GM12878 (cell line): ENCODE measurements at regions not wholly inside any gene's neighbourhood (a gene's known extent, or its start where the extent isn't known, plus 50 kb on each side); places are given as distances from the start of the nearest gene placed in this dataset.

Source experiments
- ATAC-seq: fragments of 200-7000 bp; cut with Tn5 transposase; 3 replicates; pipeline ENCODE4 v1.9.1; 2020; ENCODE audit warnings: mild to moderate bottlenecking, moderate library complexity
- BruUV-seq: library from RNA; stranded (reverse); fragments of 400-500 nt; replicated peaks from 2 replicates; lab custom pipeline; 2021; lab: Mats Ljungman, UMichigan
- CTCF ChIA-PET: fragments of 300-600 bp; sonication (Branson Sonifier 250); formaldehyde crosslinking; extraction: SDS; loops from one replicate; lab custom pipeline; 2021; ENCODE audit warnings: inconsistent platforms; lab: Yijun Ruan, JAX
- POLR2A ChIA-PET: fragments of 350-600 bp; formaldehyde crosslinking; extraction: SDS; loops from one replicate; lab custom pipeline; 2021; ENCODE audit warnings: inconsistent platforms; lab: Charles Lee
- RAD21 ChIA-PET: fragments of 300-600 bp; sonication (Branson Sonifier 250); formaldehyde crosslinking; loops from one replicate; lab custom pipeline; 2023; ENCODE audit warnings: antibody characterized with exemption; ENCODE audit not compliant: unreplicated experiment; lab: Charles Lee
- SMC1A ChIA-PET: fragments of 300-600 bp; sonication (Branson Sonifier 250); formaldehyde crosslinking; loops from one replicate; lab custom pipeline; 2023; ENCODE audit not compliant: unreplicated experiment, uncharacterized antibody; lab: Charles Lee
- DNase-seq: peaks from one replicate; pipeline ENCODE4 v3.0.0-alpha.2; 2011; ENCODE audit warnings: low read depth, low spot score
- FAIRE-seq: peaks from 3 replicates; lab custom pipeline; 2011; peaks lifted over from hg19 to GRCh38; lab: Jason Lieb, UNC
- H2AFZ ChIP-seq: 2 replicates; pipeline ENCODE4 v1.6.0; 2011; ENCODE audit warnings: low read depth, low read length, control low read depth; ENCODE audit not compliant: control insufficient read depth
- H3K27ac ChIP-seq: 2 replicates; pipeline ENCODE4 v1.5.1; 2011; ENCODE audit warnings: control low read depth; ENCODE audit not compliant: control insufficient read depth, insufficient read depth
- H3K27me3 ChIP-seq, 2 experiments: replicated peaks in 1 of 2; 2 replicates each; pipeline versions ENCODE4 v1.6.0 to v1.6.1; 2011; ENCODE audit warnings: low read length in 1 of 2; ENCODE audit not compliant: control insufficient read depth in 2 of 2, insufficient read depth in 2 of 2
- H3K36me3 ChIP-seq, 2 experiments: 2 replicates each; pipeline ENCODE4 v1.5.1; 2011; ENCODE audit warnings: low read length in 1 of 2; ENCODE audit not compliant: control insufficient read depth in 2 of 2, insufficient read depth in 2 of 2
- H3K4me1 ChIP-seq: 2 replicates; pipeline ENCODE4 v1.6.1; 2011; ENCODE audit warnings: mild to moderate bottlenecking, low read length, moderate library complexity, mixed read lengths; ENCODE audit not compliant: control insufficient read depth, insufficient read depth
- H3K4me2 ChIP-seq: 2 replicates; pipeline ENCODE4 v1.6.0; 2011; ENCODE audit warnings: control low read depth; ENCODE audit not compliant: control insufficient read depth, insufficient read depth
- H3K4me3 ChIP-seq: fragments of 200-600 bp; sonication (generic); 2 replicates; pipeline ENCODE4 v1.5.1; 2016
- H3K79me2 ChIP-seq: 2 replicates; pipeline ENCODE4 v1.6.0; 2011; ENCODE audit warnings: low read length; ENCODE audit not compliant: control insufficient read depth, insufficient read depth
- H3K9ac ChIP-seq: 2 replicates; pipeline ENCODE4 v1.8.0; 2011; ENCODE audit warnings: low read length, control low read depth, mixed read lengths; ENCODE audit not compliant: control insufficient read depth, insufficient read depth
- H3K9me3 ChIP-seq: replicated peaks from 3 replicates; pipeline ENCODE4 v1.5.1; 2011; ENCODE audit warnings: mild to moderate bottlenecking, low read length; ENCODE audit not compliant: control insufficient read depth, insufficient read depth
- H4K20me1 ChIP-seq: 2 replicates; pipeline ENCODE4 v1.6.0; 2011; ENCODE audit not compliant: control insufficient read depth, insufficient read depth
- EZH2 ChIP-seq: IDR thresholded peaks from 2 replicates; pipeline ENCODE4 v1.6.1; 2012; ENCODE audit warnings: low read depth, mild to moderate bottlenecking, control low read depth, inconsistent platforms, low read length, borderline replicate concordance; ENCODE audit not compliant: control insufficient read depth
- WGBS: methylation state at CpG from one replicate; pipeline ENCODE4 v1.1.6; 2016; ENCODE audit warnings: low lambda C conversion rate; ENCODE audit not compliant: insufficient replicate concordance, insufficient coverage; ENCODE audit errors: missing lambda C conversion rate; 5-methylcytosine and 5-hydroxymethylcytosine counted together
- in situ Hi-C: fragments of 300-500 bp; cut with MboI; formaldehyde crosslinking; loops from 9 replicates; pipeline ENCODE4 v1.14.3; 2018; ENCODE audit warnings: mixed read lengths
- intact Hi-C: fragments of 100-400 bp; cut with micrococcal nuclease; formaldehyde crosslinking; loops from one replicate; pipeline ENCODE4 v1.14.2; 2022; ENCODE audit not compliant: unreplicated experiment
- TF ChIP-seq, protein P1 (sequence below): fragments of 450-650 bp; formaldehyde crosslinking; IDR thresholded peaks from 2 replicates; pipeline ENCODE4 v1.5.0; 2022; ENCODE audit warnings: mild to moderate bottlenecking, missing genetic modification characterization

DNA sequence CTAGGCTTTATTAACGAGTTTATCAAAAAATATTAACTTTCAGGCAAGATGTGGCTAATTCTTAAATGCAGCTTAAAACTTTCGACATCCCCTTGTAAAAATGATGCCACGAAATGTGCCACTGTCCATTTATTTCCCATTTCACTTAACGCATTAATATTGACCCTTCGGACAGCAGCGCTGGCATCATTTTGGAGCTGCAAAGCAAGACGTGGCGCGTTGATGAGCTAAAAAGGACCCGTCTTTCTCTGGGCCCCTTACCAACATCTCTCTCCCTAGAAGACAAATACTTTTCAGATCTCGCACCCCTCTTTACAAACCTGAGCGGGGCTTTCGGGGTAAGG, 367.9 kb downstream of the MTX2 start:
- Histone ChIP-seq H3K79me2 (no peaks in the 10 kb centered on the region), H3K9ac (no peak overlapping the region), H4K20me1 (no peaks in the 10 kb centered on the region), H3K27me3 (peaks cover 2 to 8% of the 10 kb centered on the region in 2 experiments), H3K4me3 (no peak overlapping the region), H3K9me3 (no peaks in the 10 kb centered on the region), H3K36me3 (no peaks in the 10 kb centered on the region), H3K27ac (no peak overlapping the region), H2AFZ (peak overlapping the region; percentile 16; the same call in 1 of the 2 replicates), H3K4me1 (no peaks in the 10 kb centered on the region), H3K4me2 (peak overlapping the region; percentile 68)
- in situ Hi-C loops = loop anchor here (5.0 kb wide), 1 partner anchor 510 kb away; the partner anchor contains the start of gene HOXD8
- TF ChIP-seq, protein P1, sequence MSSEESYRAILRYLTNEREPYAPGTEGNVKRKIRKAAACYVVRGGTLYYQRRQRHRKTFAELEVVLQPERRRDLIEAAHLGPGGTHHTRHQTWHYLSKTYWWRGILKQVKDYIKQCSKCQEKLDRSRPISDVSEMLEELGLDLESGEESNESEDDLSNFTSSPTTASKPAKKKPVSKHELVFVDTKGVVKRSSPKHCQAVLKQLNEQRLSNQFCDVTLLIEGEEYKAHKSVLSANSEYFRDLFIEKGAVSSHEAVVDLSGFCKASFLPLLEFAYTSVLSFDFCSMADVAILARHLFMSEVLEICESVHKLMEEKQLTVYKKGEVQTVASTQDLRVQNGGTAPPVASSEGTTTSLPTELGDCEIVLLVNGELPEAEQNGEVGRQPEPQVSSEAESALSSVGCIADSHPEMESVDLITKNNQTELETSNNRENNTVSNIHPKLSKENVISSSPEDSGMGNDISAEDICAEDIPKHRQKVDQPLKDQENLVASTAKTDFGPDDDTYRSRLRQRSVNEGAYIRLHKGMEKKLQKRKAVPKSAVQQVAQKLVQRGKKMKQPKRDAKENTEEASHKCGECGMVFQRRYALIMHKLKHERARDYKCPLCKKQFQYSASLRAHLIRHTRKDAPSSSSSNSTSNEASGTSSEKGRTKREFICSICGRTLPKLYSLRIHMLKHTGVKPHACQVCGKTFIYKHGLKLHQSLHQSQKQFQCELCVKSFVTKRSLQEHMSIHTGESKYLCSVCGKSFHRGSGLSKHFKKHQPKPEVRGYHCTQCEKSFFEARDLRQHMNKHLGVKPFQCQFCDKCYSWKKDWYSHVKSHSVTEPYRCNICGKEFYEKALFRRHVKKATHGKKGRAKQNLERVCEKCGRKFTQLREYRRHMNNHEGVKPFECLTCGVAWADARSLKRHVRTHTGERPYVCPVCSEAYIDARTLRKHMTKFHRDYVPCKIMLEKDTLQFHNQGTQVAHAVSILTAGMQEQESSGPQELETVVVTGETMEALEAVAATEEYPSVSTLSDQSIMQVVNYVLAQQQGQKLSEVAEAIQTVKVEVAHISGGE (CRISPR knock-in tag) = no peak
- TF ChIP-seq EZH2 = 0 out of 2 replicates have a peak, but pooled peaks have one; percentile 52
- no peak for DNase-seq
- SMC1A ChIA-PET = interaction anchor here (0.6 to 10.1 kb wide), 16 partner anchors 9 to 513 kb away, joined by 3 to 79 read pairs (median 4); no protein-coding TSS in a partner anchor
- POLR2A ChIA-PET = no interaction called here
- no peak for ATAC-seq
- CTCF ChIA-PET = interaction anchor here (1.0 to 8.9 kb wide), 15 partner anchors 16 to 947 kb away, joined by 3 to 83 read pairs (median 4); no protein-coding TSS in a partner anchor
- WGBS = 29% methylated on average over 13 of the region's 13 CpGs
- intact Hi-C loops = no loop called here
- RAD21 ChIA-PET = interaction anchor here (0.8 to 3.6 kb wide), 9 partner anchors 14 to 511 kb away, joined by 3 to 28 read pairs (median 4); no protein-coding TSS in a partner anchor
- no TSS peak for BruUV-seq
- FAIRE-seq = no peak
